GM18868 (cell line): ENCODE measurements at regions not wholly inside any gene's neighbourhood (a gene's known extent, or its start where the extent isn't known, plus 50 kb on each side); places are given as distances from the start of the nearest gene placed in this dataset.
A peak's percentile ranks its signal among the peaks of the same experiment; 100 is the strongest.
"Not testable (repeated sequence)": the region's sequence is repeated elsewhere in the genome, so short reads cannot be mapped to it uniquely, and the experiment has no call there.

Experiments
- ATAC-seq: cut with Tn5 transposase; IDR thresholded peaks from one replicate; pipeline ENCODE4 v1.9.1; 2021; ENCODE audit warnings: mild to moderate bottlenecking, moderate library complexity; ENCODE audit not compliant: unreplicated experiment

GRCh38 chr4:81586706-81587105, 115.0 kb upstream of the RASGEF1B start:
- ATAC-seq: no peak

GRCh38 chr4:81580994-81581374, 109.3 kb upstream of the RASGEF1B start:
- ATAC-seq: not testable (repeated sequence)

GRCh38 chr4:81580346-81580993, 108.8 kb upstream of the RASGEF1B start:
- ATAC-seq: no peak

GRCh38 chr4:81577392-81577791, 105.7 kb upstream of the RASGEF1B start:
- peak; percentile 76 for ATAC-seq

- no peak for ATAC-seq
Observed at GRCh38 chr4:81574991-81575390, 103.3 kb upstream of the RASGEF1B start.

- no peak for ATAC-seq
Observed at GRCh38 chr4:81573840-81574239, 102.1 kb upstream of the RASGEF1B start.

GRCh38 chr4:81572402-81572801, 100.7 kb upstream of the RASGEF1B start:
- ATAC-seq: no peak

GRCh38 chr4:81571105-81571504, 99.4 kb upstream of the RASGEF1B start:
- ATAC-seq: no peak

- ATAC-seq: no peak
Observed at GRCh38 chr4:81566161-81566591, 94.5 kb upstream of the RASGEF1B start.

- peak; percentile 30 for ATAC-seq
Observed at GRCh38 chr4:81565142-81565870, 93.6 kb upstream of the RASGEF1B start.

- ATAC-seq: no peak
Observed at GRCh38 chr4:81564025-81564424, 92.3 kb upstream of the RASGEF1B start.

GRCh38 chr4:81562093-81562492, 90.4 kb upstream of the RASGEF1B start:
- ATAC-seq: peak; percentile 94

GRCh38 chr4:81557306-81557705, 85.6 kb upstream of the RASGEF1B start:
- ATAC-seq: no peak

GRCh38 chr4:81555489-81555888, 83.8 kb upstream of the RASGEF1B start:
- ATAC-seq: peak; percentile 49

- no peak for ATAC-seq
Observed at GRCh38 chr4:81552086-81552485, 80.4 kb upstream of the RASGEF1B start.

- no peak for ATAC-seq
Observed at GRCh38 chr4:81550388-81550859, 78.7 kb upstream of the RASGEF1B start.

- no peak for ATAC-seq
Observed at GRCh38 chr4:81549984-81550383, 78.3 kb upstream of the RASGEF1B start.

- no peak for ATAC-seq
Observed at GRCh38 chr4:81546777-81547176, 75.1 kb upstream of the RASGEF1B start.

GRCh38 chr4:81541161-81541945, 69.6 kb upstream of the RASGEF1B start:
- no peak for ATAC-seq

GRCh38 chr4:81538716-81539427, 67.2 kb upstream of the RASGEF1B start:
- ATAC-seq: no peak

- ATAC-seq: no peak
Observed at GRCh38 chr4:81531410-81531809, 59.7 kb upstream of the RASGEF1B start.
